ENCODE measurements at regions not wholly inside any gene's neighbourhood (a gene's known extent, or its start where the extent isn't known, plus 50 kb on each side); places are given as distances from the start of the nearest gene placed in this dataset.

DNA sequence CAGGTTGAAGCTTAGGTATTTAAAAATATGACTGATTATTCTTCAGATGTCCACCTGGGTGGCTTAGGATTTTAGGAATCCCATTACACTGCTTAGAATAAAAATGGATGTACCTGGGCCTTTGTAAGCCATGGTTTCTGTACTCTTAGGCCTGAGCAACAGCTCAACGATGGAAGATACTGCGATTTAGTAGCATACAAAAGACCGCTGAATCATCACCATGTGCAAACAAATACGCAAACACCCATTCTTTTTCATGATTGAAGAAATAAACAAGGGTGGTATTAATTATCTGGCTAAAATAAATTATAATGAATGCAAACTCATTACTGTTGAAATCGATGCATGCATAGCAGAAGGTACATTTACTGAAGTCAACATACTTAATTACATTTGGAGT is 188.9 kb downstream of the ZNF330 start:
- DNase-seq, result no peak

DNA sequence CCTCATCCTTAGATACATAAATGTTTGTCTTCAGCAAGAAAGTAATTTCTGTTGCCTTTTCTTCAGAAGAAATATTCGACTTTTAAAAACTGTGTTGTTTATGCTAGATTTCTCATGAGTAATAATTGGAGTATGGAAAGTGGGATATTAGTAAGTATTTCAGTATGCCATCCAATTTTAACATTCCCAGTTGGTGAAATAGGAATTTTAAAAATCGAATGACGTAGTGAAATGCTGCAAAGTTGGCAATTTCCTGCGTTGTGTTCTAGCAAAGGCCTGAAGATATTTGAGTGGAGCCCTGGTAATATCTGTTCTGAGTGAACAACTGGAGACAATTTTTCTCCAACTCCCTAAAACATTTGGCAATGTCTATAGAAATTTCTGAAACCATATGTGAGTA is 190.1 kb downstream of the ZNF330 start:
- no peak for DNase-seq

DNA sequence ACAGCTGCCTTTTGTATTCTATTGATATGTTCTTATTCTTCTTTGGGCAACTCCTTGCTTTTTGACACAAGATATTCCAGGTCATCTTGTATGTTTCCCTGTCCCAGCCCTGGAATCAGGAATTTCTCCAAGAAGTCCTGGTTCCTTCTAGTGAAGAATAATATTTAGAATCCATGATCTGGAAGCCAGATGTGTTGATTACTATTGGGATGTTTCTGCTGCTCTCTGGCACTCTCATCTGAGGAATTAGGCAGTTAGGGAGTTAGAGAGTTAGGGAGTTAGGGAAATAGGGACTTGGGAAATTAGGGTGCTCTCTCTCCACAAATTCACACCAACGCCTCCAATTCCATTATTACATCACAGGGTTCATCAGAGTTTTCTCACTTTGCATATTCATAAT is 191.2 kb downstream of the ZNF330 start:
- no peak for DNase-seq

DNA sequence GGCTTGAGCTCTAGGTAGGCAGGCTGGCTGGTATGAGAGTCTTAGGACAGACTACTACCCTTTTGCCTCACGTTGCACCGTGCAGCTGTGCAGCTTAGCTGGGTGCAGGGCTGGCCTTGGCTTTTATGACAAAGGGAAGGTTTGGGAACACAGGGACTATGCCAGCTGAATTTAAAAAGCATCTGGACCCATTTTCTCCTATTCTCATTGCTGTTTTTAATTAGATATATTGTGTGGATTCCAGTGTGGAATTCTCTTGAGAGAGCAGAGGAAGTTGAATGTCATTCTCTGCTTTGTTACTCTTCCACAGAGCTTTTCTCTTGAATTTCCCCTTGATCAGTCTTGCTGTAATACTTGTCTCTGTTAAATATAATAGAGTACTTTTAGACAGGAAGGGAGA is 192.7 kb downstream of the ZNF330 start:
- no peak for DNase-seq

DNA sequence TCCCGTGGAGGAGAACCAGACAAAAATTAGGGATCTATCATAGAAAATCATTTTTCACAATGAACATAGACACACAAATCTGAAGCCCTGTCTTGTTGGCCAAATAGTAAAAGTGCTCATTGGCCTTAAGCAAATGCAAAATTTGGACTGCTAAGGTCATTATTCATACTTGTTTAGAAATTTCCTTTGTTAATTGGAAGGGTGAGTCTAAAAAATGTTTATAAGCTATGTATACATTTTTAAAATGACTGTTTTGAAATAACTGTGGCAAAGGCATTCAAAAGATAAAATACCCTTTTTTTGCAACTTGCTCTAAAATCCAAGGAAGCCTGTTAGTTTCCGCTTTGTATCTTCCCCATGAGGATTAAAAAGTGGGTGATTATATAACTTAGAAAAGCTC is 195.0 kb downstream of the ZNF330 start:
- DNase-seq, result no peak

DNA sequence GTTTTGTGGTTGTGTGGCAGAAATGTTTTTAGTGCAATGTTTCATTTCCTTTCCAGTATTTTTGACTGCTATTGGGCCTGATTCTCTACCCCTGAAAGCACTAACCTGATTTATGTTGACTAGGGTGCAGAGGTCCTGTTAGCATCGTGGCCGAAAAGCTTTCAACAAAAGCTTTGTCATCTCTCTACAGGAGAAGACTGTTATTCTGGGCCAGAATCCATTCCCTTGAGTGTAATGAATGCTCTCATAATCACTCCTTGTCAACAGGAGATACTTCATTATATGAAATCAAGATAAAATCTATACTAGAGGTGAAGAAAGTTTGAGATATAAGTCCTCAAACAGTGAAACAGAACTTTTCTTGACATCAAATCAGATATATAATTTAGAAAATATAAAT is 195.5 kb downstream of the ZNF330 start:
- no peak for DNase-seq

DNA sequence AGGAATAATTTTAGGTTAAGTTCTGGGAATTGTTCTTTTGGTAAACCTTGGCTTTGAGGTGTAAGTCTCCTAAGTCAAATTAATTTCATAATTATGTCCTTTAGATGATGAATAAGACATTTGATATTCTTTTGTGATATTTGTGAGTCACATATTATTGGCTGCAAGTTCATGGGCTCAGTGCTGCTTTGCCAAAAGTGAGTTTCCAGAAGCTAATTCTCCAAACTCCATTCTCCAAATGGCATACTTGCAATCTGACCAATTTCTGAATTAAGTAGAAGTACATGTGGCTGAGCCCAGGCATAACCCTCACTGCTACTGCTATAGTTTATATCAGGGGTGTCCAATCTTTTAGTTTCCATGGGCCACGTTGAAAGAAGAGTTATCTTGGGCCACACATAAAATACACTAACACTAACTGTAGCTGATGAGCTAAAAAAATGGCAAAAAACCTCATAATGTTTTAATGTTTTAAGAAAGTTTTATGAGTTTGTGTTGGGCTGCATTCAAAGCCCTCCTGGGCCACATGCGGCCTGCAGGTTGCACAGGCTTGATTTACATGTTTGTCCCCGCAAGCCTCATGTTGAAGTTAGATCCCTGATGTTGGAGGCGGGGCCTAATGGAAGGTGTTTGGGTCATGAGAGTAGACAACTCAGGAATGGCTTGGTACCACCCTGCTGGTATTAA is 196.1 kb downstream of the ZNF330 start:
- no peak for DNase-seq

DNA sequence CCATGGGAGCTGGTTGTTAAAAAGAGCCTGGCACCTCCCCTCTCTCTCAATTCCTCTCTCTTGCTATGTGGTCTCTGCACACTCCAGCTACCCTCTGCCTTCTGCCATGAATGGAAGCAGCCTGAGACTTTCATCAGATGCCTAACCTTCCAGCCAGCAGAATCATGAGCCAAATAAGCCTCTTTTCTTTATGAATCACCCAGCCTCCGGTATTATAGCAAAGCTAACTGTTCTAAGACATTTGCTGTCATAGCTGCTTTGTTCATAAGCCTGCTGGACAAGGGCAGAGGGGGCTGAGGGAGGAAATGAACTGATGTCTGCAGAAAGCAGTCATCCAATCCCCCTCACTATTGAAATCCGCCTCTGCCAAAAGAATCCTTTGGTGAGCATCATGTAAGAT is 196.7 kb downstream of the ZNF330 start:
- DNase-seq, result no peak

DNA sequence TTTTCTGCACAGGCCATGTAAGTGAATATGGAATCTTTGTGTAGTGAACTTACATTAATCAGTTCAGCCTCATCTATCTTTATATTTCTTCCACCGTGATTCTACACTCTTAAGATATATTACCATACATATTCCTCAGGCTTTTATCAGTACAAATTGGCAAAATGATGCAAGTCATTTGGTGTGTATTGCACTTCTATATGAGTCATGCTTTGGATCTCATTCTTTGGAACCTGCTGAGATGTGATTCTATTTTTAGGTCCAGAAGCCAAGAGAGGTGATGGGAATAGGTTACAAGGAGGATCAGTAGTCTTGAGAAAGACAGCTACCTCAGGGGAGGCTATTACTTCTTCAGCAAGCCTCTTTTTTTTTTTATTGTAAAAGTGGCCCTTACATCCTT is 204.4 kb downstream of the ZNF330 start:
- no peak for DNase-seq

DNA sequence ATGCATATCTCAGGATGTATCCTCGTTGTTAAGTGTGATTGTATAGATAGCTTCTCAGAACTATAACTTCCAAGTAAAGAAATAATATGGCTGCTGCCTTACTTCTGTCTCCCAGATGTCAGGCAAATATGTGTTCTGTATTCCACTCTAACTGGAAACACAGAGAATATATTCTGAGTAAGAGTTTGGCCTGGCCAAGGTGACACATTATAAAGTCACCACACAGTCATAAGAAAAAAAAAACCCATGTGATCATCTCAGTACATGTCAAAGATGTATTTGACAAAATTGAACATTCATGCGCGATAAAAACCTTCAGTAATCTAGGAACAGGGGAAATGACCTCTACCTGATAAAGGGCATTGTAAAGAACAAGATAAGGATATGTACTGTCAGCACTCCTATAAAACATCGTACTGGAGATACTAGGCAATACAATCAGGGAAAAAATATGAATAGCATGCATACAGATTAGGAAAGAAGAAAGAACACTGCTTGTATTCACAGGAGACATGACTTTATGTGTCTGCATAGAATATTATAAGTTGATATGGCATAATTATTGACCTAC is 207.1 kb downstream of the ZNF330 start:
- no peak for DNase-seq

DNA sequence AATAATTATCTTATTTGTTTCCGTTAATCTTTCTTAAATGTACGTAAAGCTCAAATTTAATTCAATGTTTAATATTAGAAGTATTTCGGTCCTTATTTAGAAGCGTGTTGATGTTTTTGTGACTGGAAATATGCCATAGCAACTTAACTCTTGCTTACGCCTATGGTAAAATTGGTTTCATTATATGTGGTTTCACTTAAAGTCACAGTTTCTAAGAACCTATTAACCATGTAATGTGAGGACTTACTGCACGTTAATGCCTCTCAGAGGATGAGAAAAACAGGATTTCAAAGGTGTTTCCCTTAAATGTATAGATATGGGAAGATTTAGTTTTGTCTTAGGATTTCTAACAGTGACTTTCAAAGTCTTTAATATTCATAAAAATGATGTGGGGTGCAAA is 206.4 kb upstream of the IL15 start:
- no peak for DNase-seq

DNA sequence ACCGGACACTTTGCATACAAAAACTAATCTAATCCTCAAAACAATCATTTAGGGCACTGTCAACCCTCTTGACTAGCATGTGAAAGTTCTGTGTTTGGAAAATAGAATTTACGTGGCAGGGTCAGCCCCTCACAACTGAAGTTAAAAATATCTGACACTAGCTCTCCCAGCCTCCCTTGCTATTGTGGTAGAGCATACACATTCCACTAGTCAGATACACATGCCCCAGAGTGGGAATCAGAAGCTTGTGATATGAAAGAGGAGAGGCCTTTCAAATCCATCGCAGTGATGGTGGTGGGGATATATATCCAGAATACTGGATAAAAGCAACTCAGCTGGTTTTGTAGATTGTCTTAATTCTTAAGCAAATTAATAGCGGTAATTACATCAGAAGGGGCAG is 205.7 kb upstream of the IL15 start:
- no peak for DNase-seq

DNA sequence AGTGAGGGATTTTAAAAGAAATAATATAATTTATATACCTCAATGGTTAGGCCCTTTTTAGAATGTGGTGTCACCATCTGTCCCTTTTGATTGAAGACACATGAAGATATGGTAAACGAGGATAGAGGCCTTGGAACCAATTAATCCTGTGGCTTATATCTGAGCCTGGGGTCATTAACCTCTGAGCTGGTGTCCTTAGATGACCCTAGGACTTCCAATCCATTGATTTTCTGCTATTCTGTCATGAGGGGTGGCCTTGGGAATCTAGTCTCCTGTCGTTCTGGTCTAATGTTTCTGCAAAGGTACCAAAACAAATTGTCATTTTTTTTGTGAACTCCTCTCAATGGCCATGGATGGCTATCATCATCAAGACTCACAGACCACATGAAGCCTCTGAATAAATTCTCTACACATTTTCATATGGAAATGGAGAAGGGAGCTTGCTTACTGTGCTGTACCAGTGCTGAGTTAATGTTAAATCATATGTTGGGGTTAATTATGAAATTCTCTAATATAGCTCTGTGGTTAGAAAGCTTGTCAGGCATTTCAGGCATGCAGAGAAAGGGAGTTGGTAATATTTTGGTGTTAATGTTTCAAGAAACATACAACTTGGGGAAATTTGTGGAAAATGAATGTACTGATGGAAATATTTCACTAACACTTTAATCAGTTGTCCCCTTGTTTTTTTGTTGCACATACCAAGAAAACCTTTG is 204.2 kb upstream of the IL15 start:
- DNase-seq, result no peak

DNA sequence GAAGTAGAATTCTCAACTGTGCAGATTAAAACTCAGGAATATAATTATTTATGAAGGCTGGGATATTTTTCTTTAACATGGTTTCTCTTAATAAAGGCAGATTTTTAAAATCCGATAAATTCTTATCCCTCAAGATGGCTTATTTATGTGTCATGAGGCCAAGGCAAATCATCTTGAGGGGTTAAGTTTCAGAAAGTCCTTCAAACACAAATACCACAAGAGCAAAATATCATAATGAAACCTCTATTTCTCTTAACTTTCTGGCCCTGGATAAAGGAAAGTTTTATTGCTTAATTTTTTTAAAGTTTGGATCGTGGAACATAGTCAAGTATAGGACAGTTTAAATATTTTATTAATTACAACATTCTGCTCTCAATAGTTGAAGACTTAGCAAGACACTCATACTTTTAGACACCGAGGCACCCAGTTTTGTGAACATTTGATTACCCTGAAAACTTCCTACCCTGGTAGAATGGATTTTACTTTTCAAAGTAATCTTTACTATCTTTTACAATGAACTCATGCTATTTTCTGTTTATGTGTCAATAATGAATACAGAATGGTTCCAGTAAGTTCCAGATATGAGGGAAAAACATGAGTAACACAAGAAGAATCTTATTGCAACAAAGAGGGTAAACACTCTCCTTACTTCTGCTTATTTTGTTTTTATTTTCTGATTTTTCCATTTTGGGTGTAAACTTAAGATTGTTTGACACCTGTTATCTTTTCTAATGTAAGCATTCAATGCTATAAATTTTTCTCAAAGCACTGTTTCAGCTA is 200.7 kb upstream of the IL15 start:
- no peak for DNase-seq

DNA sequence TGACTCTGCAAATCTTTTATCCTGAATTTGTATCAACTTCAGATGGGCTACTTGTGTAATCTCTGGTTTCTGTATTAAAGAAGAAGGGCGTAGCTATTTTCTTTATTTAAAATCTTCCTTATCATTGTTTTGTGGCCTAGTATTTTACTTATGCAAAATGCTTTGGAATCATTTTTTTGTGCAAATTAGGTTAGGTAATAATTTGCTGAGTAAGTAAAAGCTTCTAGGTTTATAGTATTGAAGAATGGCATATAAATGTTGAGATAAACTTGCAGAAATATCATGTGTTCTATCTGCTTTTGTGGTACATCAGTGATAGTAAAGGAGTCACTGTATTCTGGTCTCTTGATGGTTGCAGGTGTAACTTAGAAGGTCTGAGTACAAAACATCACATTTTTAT is 197.2 kb upstream of the IL15 start:
- no peak for DNase-seq

DNA sequence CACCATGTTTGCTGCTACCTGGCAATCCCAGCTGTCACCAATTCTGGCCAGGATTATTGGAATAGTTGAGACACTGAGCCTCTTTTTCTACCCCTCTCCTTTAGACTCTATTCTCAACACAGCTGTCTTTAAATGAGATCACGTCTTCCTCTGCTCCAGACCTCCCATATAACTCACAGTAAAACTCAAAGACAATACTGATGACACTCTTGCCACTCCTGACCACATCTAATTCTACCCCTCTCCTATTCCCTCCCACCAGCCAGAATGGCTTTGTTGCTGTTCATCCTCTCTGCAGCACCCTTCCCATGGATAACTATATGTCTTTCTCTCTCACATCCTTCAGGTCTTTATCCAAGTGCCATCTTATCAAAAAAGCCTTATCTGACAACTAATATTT is 188.6 kb upstream of the IL15 start:
- DNase-seq, result no peak

DNA sequence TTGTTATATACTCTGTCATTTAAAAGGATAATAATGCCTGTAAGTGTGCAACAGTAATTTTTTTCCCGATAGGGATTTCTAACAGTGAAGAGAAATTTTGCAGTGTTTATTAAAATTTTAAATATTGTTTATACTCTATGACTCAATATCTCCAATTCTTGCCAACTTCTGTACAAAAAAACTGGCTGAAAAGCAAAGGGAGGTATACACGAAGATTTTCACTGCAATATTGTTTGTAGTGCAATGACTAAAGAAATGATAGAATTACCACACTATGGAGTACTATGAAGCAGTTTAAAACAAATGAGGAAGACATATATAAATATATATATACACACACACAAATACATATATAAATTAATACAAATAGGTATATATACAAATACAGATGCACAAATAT is 187.9 kb upstream of the IL15 start:
- DNase-seq, result no peak

DNA sequence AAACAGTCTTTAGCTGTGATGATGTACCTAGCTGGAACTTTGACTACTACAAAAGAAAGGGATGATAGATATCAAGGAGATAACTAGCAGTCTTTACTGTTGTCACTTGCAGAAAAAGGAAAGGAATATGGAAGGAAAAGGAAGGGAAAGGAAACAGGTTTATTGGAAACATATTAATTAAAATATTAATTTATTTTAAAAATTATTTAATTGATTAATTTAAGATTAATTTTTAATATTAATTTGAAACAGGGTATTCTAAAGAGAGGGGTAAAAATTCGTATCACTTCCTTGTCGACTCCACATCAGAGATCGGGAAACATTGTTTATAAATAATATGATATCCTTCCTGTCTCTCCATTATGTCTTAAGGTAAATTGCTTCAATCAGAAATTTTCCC is 186.5 kb upstream of the IL15 start:
- DNase-seq, result no peak

DNA sequence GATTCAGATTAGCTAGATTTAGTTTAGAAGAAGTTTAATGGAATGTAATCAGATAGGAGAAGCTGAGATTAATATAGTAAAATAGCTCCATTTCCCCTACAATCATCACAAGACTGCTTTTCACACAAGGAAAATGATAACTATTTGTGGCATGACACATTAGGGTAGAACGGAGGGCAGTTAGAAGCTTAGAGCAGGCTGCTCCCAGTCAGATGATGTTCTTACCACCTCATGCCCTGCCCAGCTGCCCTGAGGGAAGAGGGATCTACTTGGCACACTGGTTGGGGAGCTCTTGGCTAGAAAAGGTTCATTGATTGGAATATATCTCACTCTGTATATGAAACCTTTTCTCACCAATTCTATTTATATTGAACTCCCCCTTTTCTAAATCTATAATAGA is 180.7 kb upstream of the IL15 start:
- DNase-seq, result no peak

DNA sequence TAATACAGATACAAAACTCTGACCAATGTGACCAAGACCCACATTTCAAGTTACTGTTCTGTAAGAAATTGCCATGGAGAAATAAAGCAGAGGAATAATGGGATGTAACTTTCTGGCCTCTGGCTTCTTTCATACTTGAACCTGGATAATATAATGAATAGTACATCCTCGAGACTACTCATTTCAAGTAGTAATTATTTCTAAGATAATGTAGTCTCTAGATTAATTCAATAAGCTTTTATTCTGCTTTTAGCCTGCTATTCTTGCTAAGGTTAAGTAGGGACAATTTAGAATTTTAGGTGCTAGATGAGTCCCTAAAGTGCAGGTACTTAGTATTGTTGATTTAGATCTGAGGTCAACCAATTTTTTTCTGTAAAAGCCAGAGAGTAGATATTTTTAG is 178.7 kb upstream of the IL15 start:
- DNase-seq, result no peak

DNA sequence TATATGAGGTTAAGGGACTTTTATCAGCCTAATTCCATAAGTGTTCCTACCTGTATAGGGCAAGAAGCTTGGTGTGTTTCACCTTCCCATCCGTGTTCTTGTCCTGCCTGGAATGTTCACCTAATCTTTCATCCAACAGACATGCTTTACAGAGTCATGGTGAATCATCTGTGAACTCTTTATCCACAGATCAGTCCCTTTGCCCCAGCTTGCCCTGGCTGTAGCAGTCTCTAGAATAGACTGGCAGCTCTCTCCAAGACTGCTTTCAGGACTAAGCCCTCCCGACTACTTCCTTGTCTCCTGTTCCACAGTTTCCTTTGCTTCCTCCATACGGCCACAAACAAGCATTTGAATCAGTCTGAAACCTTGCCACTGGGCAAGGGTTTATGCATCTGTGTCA is 177.9 kb upstream of the IL15 start:
- no peak for DNase-seq

DNA sequence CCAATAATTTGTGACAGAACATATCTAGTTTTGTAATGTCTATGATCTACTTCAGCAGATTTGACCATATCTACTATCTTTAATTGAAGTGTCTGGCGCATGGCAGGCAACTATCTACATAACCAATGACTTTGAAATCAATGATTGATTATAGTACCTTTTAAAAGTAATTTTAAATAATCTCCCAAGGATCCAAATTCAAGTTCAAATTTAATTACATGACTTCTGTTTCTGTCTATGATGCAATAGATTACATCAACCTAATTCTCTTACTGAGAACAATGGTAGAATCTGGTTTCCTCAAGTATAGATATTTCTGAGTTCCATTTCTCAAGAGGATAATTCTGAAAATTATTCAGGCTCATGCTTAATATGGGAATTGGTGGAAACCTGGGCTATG is 177.4 kb upstream of the IL15 start:
- no peak for DNase-seq

DNA sequence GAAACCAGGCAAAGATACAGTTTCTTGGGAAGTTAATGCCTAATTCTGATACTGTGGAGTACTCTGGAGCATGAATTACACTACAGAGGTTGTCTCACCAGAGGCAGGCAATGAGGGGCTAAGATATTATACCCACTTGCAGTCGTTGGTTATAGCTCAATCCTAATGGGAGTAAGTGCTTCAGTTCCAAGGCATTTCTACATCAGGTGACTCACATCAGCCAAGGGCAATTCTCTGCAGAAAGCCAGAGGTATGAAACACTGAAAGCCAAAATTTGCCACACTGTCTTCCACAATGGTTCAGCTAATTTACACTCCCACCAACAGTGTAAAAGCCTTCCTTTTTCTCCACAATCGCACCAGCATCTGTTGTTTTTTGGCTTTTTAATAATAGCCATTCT is 174.0 kb upstream of the IL15 start:
- no peak for DNase-seq

DNA sequence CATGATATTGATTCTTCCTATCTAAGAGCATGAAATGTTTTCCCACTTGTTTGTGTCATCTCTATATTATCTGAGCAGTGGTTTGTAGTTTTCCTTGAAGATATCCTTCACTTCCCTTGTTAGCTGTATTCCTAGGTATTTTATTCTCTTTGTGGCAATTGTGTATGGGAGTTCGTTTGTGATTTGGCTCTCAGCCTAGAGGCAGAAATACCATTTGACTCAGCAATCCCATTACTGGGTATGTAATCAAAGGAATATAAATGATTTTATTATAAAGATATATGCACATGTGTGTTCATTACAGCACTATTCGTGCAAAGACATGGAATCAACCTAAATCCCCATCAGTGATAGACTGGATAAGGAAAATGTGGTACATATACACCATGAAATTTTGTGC is 172.7 kb upstream of the IL15 start:
- DNase-seq, result no peak
